GM12878 (cell line): ENCODE measurements at regions not wholly inside any gene's neighbourhood (a gene's known extent, or its start where the extent isn't known, plus 50 kb on each side); places are given as distances from the start of the nearest gene placed in this dataset.

ENCODE experiments used
- ATAC-seq: fragments of 200-7000 bp; cut with Tn5 transposase; 3 replicates; pipeline ENCODE4 v1.9.1; 2020; ENCODE audit warnings: mild to moderate bottlenecking, moderate library complexity
- BruUV-seq: library from RNA; stranded (reverse); fragments of 400-500 nt; replicated peaks from 2 replicates; lab custom pipeline; 2021; lab: Mats Ljungman, UMichigan
- CTCF ChIA-PET: fragments of 300-600 bp; sonication (Branson Sonifier 250); formaldehyde crosslinking; extraction: SDS; loops from one replicate; lab custom pipeline; 2021; ENCODE audit warnings: inconsistent platforms; lab: Yijun Ruan, JAX
- POLR2A ChIA-PET: fragments of 350-600 bp; formaldehyde crosslinking; extraction: SDS; loops from one replicate; lab custom pipeline; 2021; ENCODE audit warnings: inconsistent platforms; lab: Charles Lee
- RAD21 ChIA-PET: fragments of 300-600 bp; sonication (Branson Sonifier 250); formaldehyde crosslinking; loops from one replicate; lab custom pipeline; 2023; ENCODE audit warnings: antibody characterized with exemption; ENCODE audit not compliant: unreplicated experiment; lab: Charles Lee
- SMC1A ChIA-PET: fragments of 300-600 bp; sonication (Branson Sonifier 250); formaldehyde crosslinking; loops from one replicate; lab custom pipeline; 2023; ENCODE audit not compliant: unreplicated experiment, uncharacterized antibody; lab: Charles Lee
- DNase-seq: peaks from one replicate; pipeline ENCODE4 v3.0.0-alpha.2; 2011; ENCODE audit warnings: low read depth, low spot score
- FAIRE-seq: peaks from 3 replicates; lab custom pipeline; 2011; peaks lifted over from hg19 to GRCh38; lab: Jason Lieb, UNC
- H2AFZ ChIP-seq: 2 replicates; pipeline ENCODE4 v1.6.0; 2011; ENCODE audit warnings: low read depth, low read length, control low read depth; ENCODE audit not compliant: control insufficient read depth
- H3K27ac ChIP-seq: 2 replicates; pipeline ENCODE4 v1.5.1; 2011; ENCODE audit warnings: control low read depth; ENCODE audit not compliant: control insufficient read depth, insufficient read depth
- H3K27me3 ChIP-seq, 2 experiments: replicated peaks in 1 of 2; 2 replicates each; pipeline versions ENCODE4 v1.6.0 to v1.6.1; 2011; ENCODE audit warnings: low read length in 1 of 2; ENCODE audit not compliant: control insufficient read depth in 2 of 2, insufficient read depth in 2 of 2
- H3K36me3 ChIP-seq, 2 experiments: 2 replicates each; pipeline ENCODE4 v1.5.1; 2011; ENCODE audit warnings: low read length in 1 of 2; ENCODE audit not compliant: control insufficient read depth in 2 of 2, insufficient read depth in 2 of 2
- H3K4me1 ChIP-seq: 2 replicates; pipeline ENCODE4 v1.6.1; 2011; ENCODE audit warnings: mild to moderate bottlenecking, low read length, moderate library complexity, mixed read lengths; ENCODE audit not compliant: control insufficient read depth, insufficient read depth
- H3K4me2 ChIP-seq: 2 replicates; pipeline ENCODE4 v1.6.0; 2011; ENCODE audit warnings: control low read depth; ENCODE audit not compliant: control insufficient read depth, insufficient read depth
- H3K4me3 ChIP-seq: fragments of 200-600 bp; sonication (generic); 2 replicates; pipeline ENCODE4 v1.5.1; 2016
- H3K79me2 ChIP-seq: 2 replicates; pipeline ENCODE4 v1.6.0; 2011; ENCODE audit warnings: low read length; ENCODE audit not compliant: control insufficient read depth, insufficient read depth
- H3K9ac ChIP-seq: 2 replicates; pipeline ENCODE4 v1.8.0; 2011; ENCODE audit warnings: low read length, control low read depth, mixed read lengths; ENCODE audit not compliant: control insufficient read depth, insufficient read depth
- H3K9me3 ChIP-seq: replicated peaks from 3 replicates; pipeline ENCODE4 v1.5.1; 2011; ENCODE audit warnings: mild to moderate bottlenecking, low read length; ENCODE audit not compliant: control insufficient read depth, insufficient read depth
- H4K20me1 ChIP-seq: 2 replicates; pipeline ENCODE4 v1.6.0; 2011; ENCODE audit not compliant: control insufficient read depth, insufficient read depth
- ATF7 ChIP-seq: fragments of 450-650 bp; IDR thresholded peaks from 2 replicates; pipeline ENCODE4 v1.6.1; 2016; ENCODE audit warnings: low read depth, mild to moderate bottlenecking
- DPF2 ChIP-seq: fragments of 450-650 bp; IDR thresholded peaks from 2 replicates; pipeline ENCODE4 v1.6.1; 2017; ENCODE audit warnings: mild to moderate bottlenecking
- E2F8 ChIP-seq: fragments of 450-650 bp; IDR thresholded peaks from 2 replicates; pipeline ENCODE4 v1.6.1; 2018; ENCODE audit warnings: mild to moderate bottlenecking, low read depth, moderate library complexity; ENCODE audit not compliant: partially characterized antibody
- HDAC2 ChIP-seq: fragments of 200-600 bp; sonication (generic); IDR thresholded peaks from 2 replicates; pipeline ENCODE4 v1.6.1; 2017
- MEF2A ChIP-seq: IDR thresholded peaks from 2 replicates; pipeline ENCODE4 v1.6.1; 2011; ENCODE audit warnings: low read depth, mild to moderate bottlenecking, low read length, moderate library complexity; ENCODE audit not compliant: insufficient read depth
- MLLT1 ChIP-seq: fragments of 450-650 bp; IDR thresholded peaks from 2 replicates; pipeline ENCODE4 v1.6.1; 2016; ENCODE audit warnings: mild to moderate bottlenecking
- NFIC ChIP-seq: IDR thresholded peaks from 2 replicates; pipeline ENCODE4 v1.6.1; 2012; ENCODE audit warnings: low read depth, mild to moderate bottlenecking, inconsistent platforms, low read length, moderate library complexity
- PAX8 ChIP-seq: fragments of 450-650 bp; IDR thresholded peaks from 2 replicates; pipeline ENCODE4 v1.6.1; 2017; ENCODE audit warnings: mild to moderate bottlenecking, moderate library complexity
- RB1 ChIP-seq: fragments of 450-650 bp; formaldehyde crosslinking; IDR thresholded peaks from 2 replicates; pipeline ENCODE4 v1.6.1; 2017; ENCODE audit warnings: mild to moderate bottlenecking, borderline replicate concordance
- RELA ChIP-seq: fragments of 450-650 bp; IDR thresholded peaks from 2 replicates; pipeline ENCODE4 v1.8.0; 2014; ENCODE audit warnings: borderline replicate concordance; ENCODE audit not compliant: partially characterized antibody
- SMAD1 ChIP-seq: fragments of 450-650 bp; IDR thresholded peaks from 2 replicates; pipeline ENCODE4 v1.6.1; 2018; ENCODE audit warnings: mild to moderate bottlenecking, low read depth; ENCODE audit not compliant: partially characterized antibody
- STAT1 ChIP-seq: fragments of 450-650 bp; conservative IDR thresholded peaks from 2 replicates; pipeline ENCODE4 v1.6.1; 2014; ENCODE audit warnings: antibody characterized with exemption, mild to moderate bottlenecking
- TBL1XR1 ChIP-seq: IDR thresholded peaks from 2 replicates; pipeline ENCODE4 v1.6.1; 2012; ENCODE audit warnings: low read depth, low read length, improper control_type of control experiment
- TCF7 ChIP-seq: IDR thresholded peaks from 2 replicates; pipeline ENCODE4 v1.6.1; 2014; ENCODE audit warnings: antibody characterized with exemption, borderline replicate concordance
- ZBTB33 ChIP-seq: fragments of 450-650 bp; IDR thresholded peaks from 2 replicates; pipeline ENCODE4 v1.6.1; 2017; ENCODE audit warnings: mild to moderate bottlenecking
- ZBTB40 ChIP-seq: fragments of 450-650 bp; IDR thresholded peaks from 2 replicates; pipeline ENCODE4 v1.6.1; 2016; ENCODE audit warnings: mild to moderate bottlenecking, moderate library complexity, borderline replicate concordance
- in situ Hi-C: fragments of 300-500 bp; cut with MboI; formaldehyde crosslinking; loops from 9 replicates; pipeline ENCODE4 v1.14.3; 2018; ENCODE audit warnings: mixed read lengths
- intact Hi-C: fragments of 100-400 bp; cut with micrococcal nuclease; formaldehyde crosslinking; loops from one replicate; pipeline ENCODE4 v1.14.2; 2022; ENCODE audit not compliant: unreplicated experiment

GRCh38 chr13:26456650-26457049 lies 100.8 kb upstream of the WASF3 start (continued):
- TF ChIP-seq ZBTB33, result no peak
- TF ChIP-seq RB1, result no peak
- TF ChIP-seq ZBTB40, result no peak
- no peak for TF ChIP-seq MEF2A
- TF ChIP-seq, all 136 proteins: peak for 0

- H3K79me2 ChIP-seq, result no peaks in the 10 kb centered on the region
- ATAC-seq, result no peak
- no peak overlapping the region for H3K4me3 ChIP-seq
- SMC1A ChIA-PET, result no interaction called here
- POLR2A ChIA-PET, result no interaction called here
- in situ Hi-C loops (no loop called here), intact Hi-C loops (no loop called here)
- no TSS peak for BruUV-seq
- H3K9ac ChIP-seq, result no peak overlapping the region
- RAD21 ChIA-PET, result no interaction called here
- H4K20me1 ChIP-seq, result no peaks in the 10 kb centered on the region
- no peak for FAIRE-seq
- CTCF ChIA-PET, result no interaction called here
- no peak overlapping the region for H3K27ac ChIP-seq
- no peak overlapping the region for H2AFZ ChIP-seq
- H3K4me1 ChIP-seq, result no peaks in the 10 kb centered on the region
- no peaks in the 10 kb centered on the region for H3K27me3 ChIP-seq
- no peak for DNase-seq
- no peak overlapping the region for H3K4me2 ChIP-seq
- no peaks in the 10 kb centered on the region for H3K9me3 ChIP-seq
- H3K36me3 ChIP-seq, result no peaks in the 10 kb centered on the region
- TF ChIP-seq NFIC (no peak), TBL1XR1 (no peak), MLLT1 (no peak), E2F8 (no peak), STAT1 (no peak), TCF7 (no peak), ATF7 (no peak), DPF2 (no peak), HDAC2 (no peak), RELA (no peak), PAX8 (no peak), SMAD1 (no peak)
These were observed 100.3 kb upstream of the WASF3 start for GRCh38 chr13:26457212-26457611.
